H1 (cell line): ENCODE measurements at regions not wholly inside any gene's neighbourhood (a gene's known extent, or its start where the extent isn't known, plus 50 kb on each side); places are given as distances from the start of the nearest gene placed in this dataset.

Experiments
- EGR1 ChIP-seq: IDR thresholded peaks from 2 replicates; pipeline ENCODE4 v1.6.1; 2011; ENCODE audit warnings: low read depth, low read length, borderline replicate concordance
- GTF2F1 ChIP-seq: IDR thresholded peaks from 2 replicates; pipeline ENCODE4 v1.6.1; 2012; ENCODE audit warnings: low read depth, low read length, improper control_type of control experiment, borderline replicate concordance
- JUN ChIP-seq: IDR thresholded peaks from 2 replicates; pipeline ENCODE4 v1.6.1; 2011; ENCODE audit warnings: low read depth, mild to moderate bottlenecking, improper control_type of control experiment, low read length
- KDM4A ChIP-seq: IDR thresholded peaks from one replicate; pipeline ENCODE4 v1.7.1; 2012; ENCODE audit warnings: low read depth, mild to moderate bottlenecking, moderate library complexity, low read length, inconsistent platforms; ENCODE audit not compliant: severe bottlenecking
- RNF2 ChIP-seq: fragments of 200-900, 300-1000 bp; sonication (generic); IDR thresholded peaks from 2 replicates; pipeline ENCODE4 v1.7.1; 2016; ENCODE audit warnings: borderline replicate concordance, low read depth, mild to moderate bottlenecking, antibody characterized with exemption, low read length; ENCODE audit not compliant: poor library complexity, severe bottlenecking; ENCODE audit errors: missing control alignments
- TF ChIP-seq, protein P1 (sequence below): fragments of 300-600 bp; sonication (generic); IDR thresholded peaks from 2 replicates; pipeline ENCODE4 v1.7.1; 2012; ENCODE audit warnings: low read length, moderate library complexity, mild to moderate bottlenecking, inconsistent platforms; ENCODE audit not compliant: insufficient replicate concordance
- TF ChIP-seq, protein P2 (sequence below): IDR thresholded peaks from 2 replicates; pipeline ENCODE4 v1.6.1; 2011; ENCODE audit warnings: low read length, improper control_type of control experiment

DNA sequence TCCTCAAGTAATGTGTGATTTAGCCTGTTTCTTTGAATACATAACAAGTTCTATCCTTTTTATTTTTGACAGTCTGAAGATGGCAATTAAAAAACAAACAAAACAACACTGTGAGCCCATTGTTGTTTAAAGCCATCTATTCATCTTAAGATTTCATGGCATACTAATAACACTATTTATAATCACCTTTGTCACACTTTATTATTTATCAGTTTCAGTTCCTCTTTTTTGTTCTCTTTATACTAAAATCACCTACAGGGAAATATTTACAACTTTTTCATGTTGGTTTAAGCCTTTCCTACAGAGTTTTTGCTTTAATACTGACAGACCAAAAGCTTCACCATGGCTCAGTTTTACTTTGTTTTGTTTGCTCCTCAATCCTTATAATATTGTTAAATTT, 247.4 kb upstream of the CTSO start (continued):
- TF ChIP-seq, protein P1, sequence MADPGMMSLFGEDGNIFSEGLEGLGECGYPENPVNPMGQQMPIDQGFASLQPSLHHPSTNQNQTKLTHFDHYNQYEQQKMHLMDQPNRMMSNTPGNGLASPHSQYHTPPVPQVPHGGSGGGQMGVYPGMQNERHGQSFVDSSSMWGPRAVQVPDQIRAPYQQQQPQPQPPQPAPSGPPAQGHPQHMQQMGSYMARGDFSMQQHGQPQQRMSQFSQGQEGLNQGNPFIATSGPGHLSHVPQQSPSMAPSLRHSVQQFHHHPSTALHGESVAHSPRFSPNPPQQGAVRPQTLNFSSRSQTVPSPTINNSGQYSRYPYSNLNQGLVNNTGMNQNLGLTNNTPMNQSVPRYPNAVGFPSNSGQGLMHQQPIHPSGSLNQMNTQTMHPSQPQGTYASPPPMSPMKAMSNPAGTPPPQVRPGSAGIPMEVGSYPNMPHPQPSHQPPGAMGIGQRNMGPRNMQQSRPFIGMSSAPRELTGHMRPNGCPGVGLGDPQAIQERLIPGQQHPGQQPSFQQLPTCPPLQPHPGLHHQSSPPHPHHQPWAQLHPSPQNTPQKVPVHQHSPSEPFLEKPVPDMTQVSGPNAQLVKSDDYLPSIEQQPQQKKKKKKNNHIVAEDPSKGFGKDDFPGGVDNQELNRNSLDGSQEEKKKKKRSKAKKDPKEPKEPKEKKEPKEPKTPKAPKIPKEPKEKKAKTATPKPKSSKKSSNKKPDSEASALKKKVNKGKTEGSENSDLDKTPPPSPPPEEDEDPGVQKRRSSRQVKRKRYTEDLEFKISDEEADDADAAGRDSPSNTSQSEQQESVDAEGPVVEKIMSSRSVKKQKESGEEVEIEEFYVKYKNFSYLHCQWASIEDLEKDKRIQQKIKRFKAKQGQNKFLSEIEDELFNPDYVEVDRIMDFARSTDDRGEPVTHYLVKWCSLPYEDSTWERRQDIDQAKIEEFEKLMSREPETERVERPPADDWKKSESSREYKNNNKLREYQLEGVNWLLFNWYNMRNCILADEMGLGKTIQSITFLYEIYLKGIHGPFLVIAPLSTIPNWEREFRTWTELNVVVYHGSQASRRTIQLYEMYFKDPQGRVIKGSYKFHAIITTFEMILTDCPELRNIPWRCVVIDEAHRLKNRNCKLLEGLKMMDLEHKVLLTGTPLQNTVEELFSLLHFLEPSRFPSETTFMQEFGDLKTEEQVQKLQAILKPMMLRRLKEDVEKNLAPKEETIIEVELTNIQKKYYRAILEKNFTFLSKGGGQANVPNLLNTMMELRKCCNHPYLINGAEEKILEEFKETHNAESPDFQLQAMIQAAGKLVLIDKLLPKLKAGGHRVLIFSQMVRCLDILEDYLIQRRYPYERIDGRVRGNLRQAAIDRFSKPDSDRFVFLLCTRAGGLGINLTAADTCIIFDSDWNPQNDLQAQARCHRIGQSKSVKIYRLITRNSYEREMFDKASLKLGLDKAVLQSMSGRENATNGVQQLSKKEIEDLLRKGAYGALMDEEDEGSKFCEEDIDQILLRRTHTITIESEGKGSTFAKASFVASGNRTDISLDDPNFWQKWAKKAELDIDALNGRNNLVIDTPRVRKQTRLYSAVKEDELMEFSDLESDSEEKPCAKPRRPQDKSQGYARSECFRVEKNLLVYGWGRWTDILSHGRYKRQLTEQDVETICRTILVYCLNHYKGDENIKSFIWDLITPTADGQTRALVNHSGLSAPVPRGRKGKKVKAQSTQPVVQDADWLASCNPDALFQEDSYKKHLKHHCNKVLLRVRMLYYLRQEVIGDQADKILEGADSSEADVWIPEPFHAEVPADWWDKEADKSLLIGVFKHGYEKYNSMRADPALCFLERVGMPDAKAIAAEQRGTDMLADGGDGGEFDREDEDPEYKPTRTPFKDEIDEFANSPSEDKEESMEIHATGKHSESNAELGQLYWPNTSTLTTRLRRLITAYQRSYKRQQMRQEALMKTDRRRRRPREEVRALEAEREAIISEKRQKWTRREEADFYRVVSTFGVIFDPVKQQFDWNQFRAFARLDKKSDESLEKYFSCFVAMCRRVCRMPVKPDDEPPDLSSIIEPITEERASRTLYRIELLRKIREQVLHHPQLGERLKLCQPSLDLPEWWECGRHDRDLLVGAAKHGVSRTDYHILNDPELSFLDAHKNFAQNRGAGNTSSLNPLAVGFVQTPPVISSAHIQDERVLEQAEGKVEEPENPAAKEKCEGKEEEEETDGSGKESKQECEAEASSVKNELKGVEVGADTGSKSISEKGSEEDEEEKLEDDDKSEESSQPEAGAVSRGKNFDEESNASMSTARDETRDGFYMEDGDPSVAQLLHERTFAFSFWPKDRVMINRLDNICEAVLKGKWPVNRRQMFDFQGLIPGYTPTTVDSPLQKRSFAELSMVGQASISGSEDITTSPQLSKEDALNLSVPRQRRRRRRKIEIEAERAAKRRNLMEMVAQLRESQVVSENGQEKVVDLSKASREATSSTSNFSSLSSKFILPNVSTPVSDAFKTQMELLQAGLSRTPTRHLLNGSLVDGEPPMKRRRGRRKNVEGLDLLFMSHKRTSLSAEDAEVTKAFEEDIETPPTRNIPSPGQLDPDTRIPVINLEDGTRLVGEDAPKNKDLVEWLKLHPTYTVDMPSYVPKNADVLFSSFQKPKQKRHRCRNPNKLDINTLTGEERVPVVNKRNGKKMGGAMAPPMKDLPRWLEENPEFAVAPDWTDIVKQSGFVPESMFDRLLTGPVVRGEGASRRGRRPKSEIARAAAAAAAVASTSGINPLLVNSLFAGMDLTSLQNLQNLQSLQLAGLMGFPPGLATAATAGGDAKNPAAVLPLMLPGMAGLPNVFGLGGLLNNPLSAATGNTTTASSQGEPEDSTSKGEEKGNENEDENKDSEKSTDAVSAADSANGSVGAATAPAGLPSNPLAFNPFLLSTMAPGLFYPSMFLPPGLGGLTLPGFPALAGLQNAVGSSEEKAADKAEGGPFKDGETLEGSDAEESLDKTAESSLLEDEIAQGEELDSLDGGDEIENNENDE = no peak
- TF ChIP-seq GTF2F1 (no peak), EGR1 (no peak), KDM4A (no peak), JUN (no peak), RNF2 (no peak)
- TF ChIP-seq, protein P2, sequence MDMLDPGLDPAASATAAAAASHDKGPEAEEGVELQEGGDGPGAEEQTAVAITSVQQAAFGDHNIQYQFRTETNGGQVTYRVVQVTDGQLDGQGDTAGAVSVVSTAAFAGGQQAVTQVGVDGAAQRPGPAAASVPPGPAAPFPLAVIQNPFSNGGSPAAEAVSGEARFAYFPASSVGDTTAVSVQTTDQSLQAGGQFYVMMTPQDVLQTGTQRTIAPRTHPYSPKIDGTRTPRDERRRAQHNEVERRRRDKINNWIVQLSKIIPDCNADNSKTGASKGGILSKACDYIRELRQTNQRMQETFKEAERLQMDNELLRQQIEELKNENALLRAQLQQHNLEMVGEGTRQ = no peak
